ENCODE measurements at regions not wholly inside any gene's neighbourhood (a gene's known extent, or its start where the extent isn't known, plus 50 kb on each side); places are given as distances from the start of the nearest gene placed in this dataset.

- Mint-ChIP-seq H3K27me3 (ENCODE audit: insufficient read depth) (peaks cover 4% of the 10 kb centered on the region), H3K36me3 (ENCODE audit: low read depth) (no peaks in the 10 kb centered on the region), H3K4me1 (ENCODE audit: low read depth) (no peaks in the 10 kb centered on the region), H3K27ac (no peak overlapping the region), H3K9me3 (no peaks in the 10 kb centered on the region), H3K4me3 (no peak overlapping the region)
- no peak for TF ChIP-seq CTCF (IDR thresholded peaks at IDR 0.05)
- no peak for DNase-seq
Measured at GRCh38 chr13:76471486-76471885, 414.7 kb downstream of the KCTD12 start.

- no peaks in the 10 kb centered on the region for H3K4me1 Mint-ChIP-seq (ENCODE audit: low read depth)
- H3K36me3 Mint-ChIP-seq (ENCODE audit: low read depth): no peaks in the 10 kb centered on the region
- no peak overlapping the region for H3K4me3 Mint-ChIP-seq
- DNase-seq: no peak
- no peak for TF ChIP-seq CTCF (IDR thresholded peaks at IDR 0.05)
- no peak overlapping the region for H3K27ac Mint-ChIP-seq
- peaks cover 4% of the 10 kb centered on the region for H3K27me3 Mint-ChIP-seq (ENCODE audit: insufficient read depth)
- H3K9me3 Mint-ChIP-seq: no peaks in the 10 kb centered on the region
Measured at GRCh38 chr13:76470991-76471390, 415.2 kb downstream of the KCTD12 start.

- H3K27ac Mint-ChIP-seq: no peak overlapping the region
- no peaks in the 10 kb centered on the region for H3K36me3 Mint-ChIP-seq (ENCODE audit: low read depth)
- H3K27me3 Mint-ChIP-seq (ENCODE audit: insufficient read depth): peaks cover 3% of the 10 kb centered on the region
- H3K4me1 Mint-ChIP-seq (ENCODE audit: low read depth): no peaks in the 10 kb centered on the region
- TF ChIP-seq CTCF (IDR thresholded peaks at IDR 0.05): no peak
- H3K9me3 Mint-ChIP-seq: no peaks in the 10 kb centered on the region
- no peak for DNase-seq
- no peak overlapping the region for H3K4me3 Mint-ChIP-seq
Measured at GRCh38 chr13:76466043-76466442, 420.2 kb downstream of the KCTD12 start.

- H3K4me1 Mint-ChIP-seq (ENCODE audit: low read depth): no peaks in the 10 kb centered on the region
- DNase-seq: no peak
- H3K4me3 Mint-ChIP-seq: no peak overlapping the region
- peaks cover 3% of the 10 kb centered on the region; the same call in 1 of the 2 replicates for H3K27me3 Mint-ChIP-seq (ENCODE audit: insufficient read depth)
- H3K36me3 Mint-ChIP-seq (ENCODE audit: low read depth): no peaks in the 10 kb centered on the region
- H3K9me3 Mint-ChIP-seq: no peaks in the 10 kb centered on the region
- no peak overlapping the region for H3K27ac Mint-ChIP-seq
- no peak for TF ChIP-seq CTCF (IDR thresholded peaks at IDR 0.05)
Measured at GRCh38 chr13:76463314-76463713, 422.9 kb downstream of the KCTD12 start.

- no peak overlapping the region for H3K4me3 Mint-ChIP-seq
- DNase-seq: no peak
- H3K4me1 Mint-ChIP-seq (ENCODE audit: low read depth): no peaks in the 10 kb centered on the region
- no peaks in the 10 kb centered on the region for H3K9me3 Mint-ChIP-seq
- no peak overlapping the region for H3K27ac Mint-ChIP-seq
- peaks cover 3% of the 10 kb centered on the region; the same call in 1 of the 2 replicates for H3K27me3 Mint-ChIP-seq (ENCODE audit: insufficient read depth)
- TF ChIP-seq CTCF (IDR thresholded peaks at IDR 0.05): no peak
- no peaks in the 10 kb centered on the region for H3K36me3 Mint-ChIP-seq (ENCODE audit: low read depth)
Measured at GRCh38 chr13:76461999-76462398, 424.2 kb downstream of the KCTD12 start.

- Mint-ChIP-seq H3K27ac (no peak overlapping the region), H3K27me3 (ENCODE audit: insufficient read depth) (peaks cover 3% of the 10 kb centered on the region; the same call in 1 of the 2 replicates), H3K4me3 (no peak overlapping the region), H3K4me1 (ENCODE audit: low read depth) (no peaks in the 10 kb centered on the region), H3K9me3 (no peaks in the 10 kb centered on the region), H3K36me3 (ENCODE audit: low read depth) (no peaks in the 10 kb centered on the region)
- DNase-seq: no peak
- no peak for TF ChIP-seq CTCF (IDR thresholded peaks at IDR 0.05)
Measured at GRCh38 chr13:76461484-76461883, 424.7 kb downstream of the KCTD12 start.
